HCT116 (cell line): ENCODE measurements at regions not wholly inside any gene's neighbourhood (a gene's known extent, or its start where the extent isn't known, plus 50 kb on each side); places are given as distances from the start of the nearest gene placed in this dataset.
"Not testable (repeated sequence)": the region's sequence is repeated elsewhere in the genome, so short reads cannot be mapped to it uniquely, and the experiment has no call there.

ENCODE experiments used
- ATAC-seq: fragments of 200-7000 bp; cut with Tn5 transposase; 2 replicates; pipeline ENCODE4 v1.9.1; 2020; ENCODE audit warnings: mild to moderate bottlenecking, moderate library complexity
- BruUV-seq: library from RNA; stranded (reverse); fragments of 400-500 nt; replicated peaks from 2 replicates; lab custom pipeline; 2021; lab: Mats Ljungman, UMichigan
- CTCF ChIA-PET: fragments of 300-600 bp; sonication (Branson Sonifier 250); formaldehyde crosslinking; loops from one replicate; lab custom pipeline; 2021; ENCODE audit warnings: antibody characterized with exemption; lab: Charles Lee
- POLR2A ChIA-PET: fragments of 300-600, 350-600 bp; sonication (Branson Sonifier 250); formaldehyde crosslinking; loops from one replicate; lab custom pipeline; 2021; ENCODE audit warnings: antibody characterized with exemption; lab: Charles Lee
- RAD21 ChIA-PET, 2 experiments: fragments of 300-600 bp; sonication (Branson Sonifier 250); formaldehyde crosslinking; loops; one replicate each; lab custom pipeline; 2023; ENCODE audit warnings: low total read pairs in 2 of 2; ENCODE audit not compliant: uncharacterized antibody in 2 of 2, unreplicated experiment in 2 of 2, low non-redundant PET in 1 of 2; lab: Charles Lee
- DNase-seq: peaks from one replicate; pipeline ENCODE4 v3.0.0-alpha.2; 2010; ENCODE audit warnings: low read depth, low spot score
- H2AFZ ChIP-seq: fragments of 200-600 bp; shearing (Covaris generic), sonication (generic); 2 replicates; pipeline ENCODE4 v1.6.1; 2017; ENCODE audit warnings: low read depth, mixed run types, mixed read lengths, antibody characterized with exemption, low read length; ENCODE audit not compliant: poor library complexity, severe bottlenecking
- H3K27ac ChIP-seq: 2 replicates; pipeline ENCODE4 v1.5.1; 2012; ENCODE audit warnings: low read depth, low read length
- H3K27me3 ChIP-seq: fragments of 200-600 bp; sonication (generic); 2 replicates; pipeline ENCODE4 v1.6.1; 2016; ENCODE audit warnings: mixed run types, low read length, mixed read lengths; ENCODE audit not compliant: insufficient read depth
- H3K36me3 ChIP-seq, 2 experiments: fragments of 200-500 bp in 1 of 2; fragments of 200-600 bp in 1 of 2; sonication (Bioruptor generic) in 1 of 2; sonication (generic) in 1 of 2; 2 replicates each; pipeline versions ENCODE4 v1.5.1 to v1.6.1; 2014 to 2016; ENCODE audit warnings: low read length in 2 of 2, inconsistent platforms in 1 of 2, mixed read lengths in 1 of 2, mixed run types in 1 of 2; ENCODE audit not compliant: insufficient read depth in 2 of 2, control insufficient read depth in 1 of 2
- H3K4me1 ChIP-seq, 2 experiments: fragments of 200-600 bp in 1 of 2; sonication (generic) in 1 of 2; 2 replicates each; pipeline versions ENCODE4 v1.5.1 to v1.6.1; 2012 to 2017; ENCODE audit warnings: low read length in 2 of 2, inconsistent platforms in 1 of 2, mild to moderate bottlenecking in 1 of 2, mixed read lengths in 1 of 2, mixed run types in 1 of 2, moderate library complexity in 1 of 2; ENCODE audit not compliant: insufficient read depth in 2 of 2, control insufficient read depth in 1 of 2
- H3K4me2 ChIP-seq: fragments of 200-600 bp; sonication (generic); 2 replicates; pipeline ENCODE4 v1.6.1; 2017; ENCODE audit warnings: mixed run types, low read length, mixed read lengths
- H3K4me3 ChIP-seq, 2 experiments: fragments of 200-600 bp in 1 of 2; sonication (generic) in 1 of 2; replicated peaks in 1 of 2; 2 replicates each; pipeline ENCODE4 v1.5.1; 2011 to 2016; ENCODE audit warnings: low read length in 2 of 2, control low read depth in 1 of 2, low read depth in 1 of 2, mild to moderate bottlenecking in 1 of 2, mixed read lengths in 1 of 2, mixed run types in 1 of 2
- H3K79me2 ChIP-seq: fragments of 200-600 bp; sonication (generic); 2 replicates; pipeline ENCODE4 v1.6.1; 2017; ENCODE audit warnings: mild to moderate bottlenecking, mixed run types, low read length, moderate library complexity, mixed read lengths; ENCODE audit not compliant: insufficient read depth
- H3K9ac ChIP-seq: fragments of 200-600 bp; sonication (generic); 2 replicates; pipeline ENCODE4 v1.6.1; 2016; ENCODE audit warnings: low read length, mixed read lengths
- H3K9me2 ChIP-seq: fragments of 200-600 bp; sonication (generic), shearing (Covaris generic); 2 replicates; pipeline ENCODE4 v1.6.1; 2017; ENCODE audit warnings: mixed run types, mild to moderate bottlenecking, moderate library complexity; ENCODE audit not compliant: insufficient read depth
- H3K9me3 ChIP-seq, 2 experiments: fragments of 200-500 bp in 1 of 2; fragments of 200-600 bp in 1 of 2; sonication (Bioruptor generic) in 1 of 2; sonication (generic) in 1 of 2; 2 replicates each; pipeline ENCODE4 v1.6.1; 2014 to 2017; ENCODE audit warnings: low read length in 2 of 2, mixed read lengths in 2 of 2, inconsistent platforms in 1 of 2, low read depth in 1 of 2, mild to moderate bottlenecking in 1 of 2, mixed run types in 1 of 2, moderate library complexity in 1 of 2; ENCODE audit not compliant: control insufficient read depth in 1 of 2, insufficient read depth in 1 of 2
- H4K20me1 ChIP-seq: fragments of 200-600 bp; sonication (generic), shearing (Covaris generic); 2 replicates; pipeline ENCODE4 v1.6.1; 2017; ENCODE audit warnings: mixed run types, mild to moderate bottlenecking, moderate library complexity; ENCODE audit not compliant: insufficient read depth
- EGR1 ChIP-seq: IDR thresholded peaks from 2 replicates; pipeline ENCODE4 v1.6.1; 2012; ENCODE audit warnings: low read depth
- ELF1 ChIP-seq: IDR thresholded peaks from 2 replicates; pipeline ENCODE4 v1.6.1; 2012; ENCODE audit warnings: low read depth, borderline replicate concordance
- EZH2 ChIP-seq: fragments of 200-600 bp; sonication (generic); IDR thresholded peaks from 2 replicates; pipeline ENCODE4 v1.6.1; 2017; ENCODE audit warnings: antibody characterized with exemption, mixed run types
- FOSL1 ChIP-seq: IDR thresholded peaks from 2 replicates; pipeline ENCODE4 v1.6.1; 2012; ENCODE audit warnings: low read depth
- JUND ChIP-seq: IDR thresholded peaks from 2 replicates; pipeline ENCODE4 v1.6.1; 2012
- MAX ChIP-seq: IDR thresholded peaks from 2 replicates; pipeline ENCODE4 v1.6.1; 2012
- POLR2A ChIP-seq: IDR thresholded peaks from 2 replicates; pipeline ENCODE4 v1.7.0; 2011; ENCODE audit warnings: borderline replicate concordance; ENCODE audit not compliant: insufficient read depth, insufficient read length; ENCODE audit errors: extremely low read depth
- POLR2AphosphoS5 ChIP-seq: IDR thresholded peaks from 2 replicates; pipeline ENCODE4 v1.6.1; 2011; ENCODE audit warnings: mild to moderate bottlenecking, low read depth, low read length, moderate library complexity
- RAD21 ChIP-seq: IDR thresholded peaks from 2 replicates; pipeline ENCODE4 v1.6.1; 2012; ENCODE audit warnings: low read depth, mild to moderate bottlenecking
- REST ChIP-seq: IDR thresholded peaks from 2 replicates; pipeline ENCODE4 v1.6.1; 2012; ENCODE audit warnings: low read depth
- SRF ChIP-seq: IDR thresholded peaks from 2 replicates; pipeline ENCODE4 v1.6.1; 2012; ENCODE audit warnings: low read depth
- ZFX ChIP-seq: fragments of 450-650 bp; IDR thresholded peaks from 2 replicates; pipeline ENCODE4 v1.6.1; 2017
- ZNF274 ChIP-seq: fragments of 200-500 bp; sonication (Bioruptor generic); IDR thresholded peaks from 2 replicates; pipeline ENCODE4 v1.6.1; 2014; ENCODE audit warnings: mild to moderate bottlenecking, low read depth, low read length, inconsistent platforms
- intact Hi-C: fragments of 100-400 bp; cut with micrococcal nuclease; formaldehyde crosslinking; loops from 2 replicates; pipeline ENCODE4 v1.10.0; 2022
- TF ChIP-seq, protein P1 (sequence below): IDR thresholded peaks from 2 replicates; pipeline ENCODE4 v1.6.1; 2012

- no peak for TF ChIP-seq EZH2
- TF ChIP-seq EGR1: no peak
- TF ChIP-seq, all 23 proteins: peak for 0
Measured at GRCh38 chr17:71202449-71202848, 918.4 kb upstream of the SOX9 start (continued).

DNA sequence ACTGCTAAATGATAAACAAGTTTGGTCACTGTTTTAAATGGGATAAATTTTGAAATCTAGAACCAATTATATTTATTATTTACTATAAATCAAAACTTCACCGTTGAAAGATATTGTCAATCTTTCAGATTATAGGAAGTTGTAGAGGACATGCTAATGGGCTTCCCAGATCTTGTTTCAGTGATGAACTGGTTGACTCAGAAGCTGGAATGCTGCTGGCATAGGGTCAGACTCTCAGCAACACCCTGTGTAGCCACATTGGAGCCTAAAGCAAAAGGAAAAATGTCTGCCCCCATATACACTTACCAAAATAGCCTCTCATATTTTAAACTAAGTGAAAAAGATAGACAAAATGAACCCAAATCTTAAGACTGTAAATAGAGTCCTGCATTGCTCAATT, 916.9 kb upstream of the SOX9 start:
- H3K9me3 ChIP-seq: no peaks in the 10 kb centered on the region
- no peaks in the 10 kb centered on the region for H3K27me3 ChIP-seq
- no peak overlapping the region for H3K27ac ChIP-seq
- intact Hi-C loops: no loop called here
- BruUV-seq: no TSS peak
- no peak for ATAC-seq
- no peaks in the 10 kb centered on the region for H3K9me2 ChIP-seq
- H4K20me1 ChIP-seq: no peaks in the 10 kb centered on the region
- no peak overlapping the region for H3K4me3 ChIP-seq
- no peaks in the 10 kb centered on the region for H3K36me3 ChIP-seq
- RAD21 ChIA-PET: no interaction called here
- DNase-seq: no peak
- H3K79me2 ChIP-seq: no peaks in the 10 kb centered on the region
- peak overlapping the region; percentile 36 for H2AFZ ChIP-seq
- TF ChIP-seq ZNF274 (no peak), POLR2AphosphoS5 (no peak), SRF (no peak), ELF1 (no peak), POLR2A (no peak), ZFX (no peak), RAD21 (no peak), REST (no peak), MAX (no peak), JUND (no peak), FOSL1 (no peak)
- TF ChIP-seq, protein P1, sequence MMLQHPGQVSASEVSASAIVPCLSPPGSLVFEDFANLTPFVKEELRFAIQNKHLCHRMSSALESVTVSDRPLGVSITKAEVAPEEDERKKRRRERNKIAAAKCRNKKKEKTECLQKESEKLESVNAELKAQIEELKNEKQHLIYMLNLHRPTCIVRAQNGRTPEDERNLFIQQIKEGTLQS: no peak
- TF ChIP-seq, all 23 proteins: peak for 0
- CTCF ChIA-PET: no interaction called here
- H3K4me2 ChIP-seq: peak overlapping the region; percentile 10; the same call in 1 of the 2 replicates
- POLR2A ChIA-PET: no interaction called here
- H3K4me1 ChIP-seq: peaks cover 0 to 6% of the 10 kb centered on the region in 2 experiments; a peak in 2 of 4 replicates
- H3K9ac ChIP-seq: no peak overlapping the region

- H3K79me2 ChIP-seq, H3K36me3 ChIP-seq, RAD21 ChIA-PET: not testable (repeated sequence)
Measured at GRCh38 chr17:71205951-71206350, 914.9 kb upstream of the SOX9 start.

More at GRCh38 chr17:71205951-71206350, 914.9 kb upstream of the SOX9 start:
- CTCF ChIA-PET, H2AFZ ChIP-seq, H4K20me1 ChIP-seq, BruUV-seq, ATAC-seq, H3K4me1 ChIP-seq, H3K4me3 ChIP-seq, H3K27ac ChIP-seq, H3K4me2 ChIP-seq, H3K9me2 ChIP-seq, H3K27me3 ChIP-seq, intact Hi-C loops, DNase-seq, H3K9me3 ChIP-seq, POLR2A ChIA-PET, H3K9ac ChIP-seq: not testable (repeated sequence)
